ENCODE measurements at regions not wholly inside any gene's neighbourhood (a gene's known extent, or its start where the extent isn't known, plus 50 kb on each side); places are given as distances from the start of the nearest gene placed in this dataset.
"Not testable (repeated sequence)": the region's sequence is repeated elsewhere in the genome, so short reads cannot be mapped to it uniquely, and the experiment has no call there.

DNA sequence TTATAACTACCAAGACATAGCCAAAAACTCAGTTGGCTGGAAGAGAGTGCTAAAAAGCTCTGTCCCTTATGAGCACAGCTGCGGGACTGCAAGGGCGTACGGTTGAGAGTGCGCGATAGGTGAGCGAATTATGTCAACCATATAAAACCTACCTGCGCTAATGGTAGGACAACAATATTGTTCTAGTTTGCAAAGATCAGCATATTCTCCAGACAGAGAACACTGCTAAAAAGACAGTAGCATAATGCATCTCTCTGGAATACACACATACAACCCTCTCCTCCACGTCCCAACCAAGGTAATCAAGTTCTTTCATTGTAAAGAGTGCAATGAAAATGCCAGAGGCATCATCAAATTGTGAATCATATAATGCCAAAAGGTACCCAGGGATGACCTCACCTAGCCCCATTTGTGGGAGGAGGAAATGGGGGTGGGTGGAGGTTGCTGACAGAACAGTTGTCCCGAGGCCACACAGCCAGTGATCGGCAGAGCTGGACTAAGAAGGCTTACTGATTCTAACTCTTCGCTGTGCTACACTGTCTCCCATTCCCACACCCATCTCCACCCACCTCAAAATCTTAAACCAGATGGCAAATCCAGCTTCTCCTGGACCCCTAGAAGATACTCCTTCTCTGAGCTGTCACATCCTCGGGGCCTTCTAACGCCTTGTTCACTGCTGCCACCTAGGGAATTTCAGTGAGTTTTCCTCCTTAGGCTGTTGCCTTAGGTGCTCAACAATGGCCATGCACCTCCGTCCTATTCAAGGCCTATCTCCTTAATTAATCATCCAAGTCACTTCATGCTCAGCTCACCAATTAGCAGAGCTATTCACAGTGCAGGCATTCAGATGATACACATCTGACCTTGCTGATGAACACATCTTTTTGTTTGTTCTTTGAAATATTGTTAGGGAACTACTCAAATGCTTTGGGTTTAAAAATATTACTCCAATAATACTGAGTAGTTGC, 60.7 kb downstream of the RPL22L1 start:
- DNase-seq = no peak
- H3K27ac ChIP-seq = no peak overlapping the region

DNA sequence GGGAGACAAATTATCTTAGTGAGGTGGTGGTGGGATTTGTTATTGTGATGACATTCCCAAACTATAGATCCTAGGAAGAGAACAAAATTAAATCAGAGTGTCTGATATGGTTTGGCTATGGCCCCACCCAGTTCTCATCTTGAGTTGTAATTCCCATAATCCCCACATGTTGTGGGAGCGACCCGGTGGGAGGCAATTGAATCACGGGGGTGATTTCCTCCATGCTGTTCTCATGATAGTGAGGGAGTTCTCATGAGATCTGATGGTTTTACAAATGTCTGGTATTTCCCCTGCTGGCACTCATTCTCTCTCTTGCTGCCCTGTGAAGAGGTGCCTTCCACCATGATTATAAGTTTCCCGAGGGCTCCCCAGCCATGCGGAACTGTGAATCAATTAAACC, 62.0 kb downstream of the RPL22L1 start:
- intact Hi-C loops (cut with DNase I; ENCODE audit: low total_unique reads) = no loop called here
- Histone ChIP-seq H3K4me1 (peaks cover 0 to 18% (median 6%) of the 10 kb centered on the region in 4 donors), H3K27ac (no peak overlapping the region), H3K4me3 (no peak overlapping the region), H3K9me3 (no peaks in the 10 kb centered on the region), H3K36me3 (no peaks in the 10 kb centered on the region), H3K27me3 (no peaks in the 10 kb centered on the region)
- DNase-seq = no peak
- TF ChIP-seq, protein P1, sequence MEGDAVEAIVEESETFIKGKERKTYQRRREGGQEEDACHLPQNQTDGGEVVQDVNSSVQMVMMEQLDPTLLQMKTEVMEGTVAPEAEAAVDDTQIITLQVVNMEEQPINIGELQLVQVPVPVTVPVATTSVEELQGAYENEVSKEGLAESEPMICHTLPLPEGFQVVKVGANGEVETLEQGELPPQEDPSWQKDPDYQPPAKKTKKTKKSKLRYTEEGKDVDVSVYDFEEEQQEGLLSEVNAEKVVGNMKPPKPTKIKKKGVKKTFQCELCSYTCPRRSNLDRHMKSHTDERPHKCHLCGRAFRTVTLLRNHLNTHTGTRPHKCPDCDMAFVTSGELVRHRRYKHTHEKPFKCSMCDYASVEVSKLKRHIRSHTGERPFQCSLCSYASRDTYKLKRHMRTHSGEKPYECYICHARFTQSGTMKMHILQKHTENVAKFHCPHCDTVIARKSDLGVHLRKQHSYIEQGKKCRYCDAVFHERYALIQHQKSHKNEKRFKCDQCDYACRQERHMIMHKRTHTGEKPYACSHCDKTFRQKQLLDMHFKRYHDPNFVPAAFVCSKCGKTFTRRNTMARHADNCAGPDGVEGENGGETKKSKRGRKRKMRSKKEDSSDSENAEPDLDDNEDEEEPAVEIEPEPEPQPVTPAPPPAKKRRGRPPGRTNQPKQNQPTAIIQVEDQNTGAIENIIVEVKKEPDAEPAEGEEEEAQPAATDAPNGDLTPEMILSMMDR (IDR thresholded peaks at IDR 0.05) = no peak

More for the DNA sequence above, 60.7 kb downstream of the RPL22L1 start:
- no peaks in the 10 kb centered on the region for H3K36me3 ChIP-seq
- TF ChIP-seq, protein P1 (IDR thresholded peaks at IDR 0.05) = peak; percentile 33 to 53
- intact Hi-C loops (cut with DNase I; ENCODE audit: low total_unique reads) = no loop called here
- no peak overlapping the region for H3K4me3 ChIP-seq
- no peaks in the 10 kb centered on the region for H3K27me3 ChIP-seq
- no peaks in the 10 kb centered on the region for H3K9me3 ChIP-seq
- H3K4me1 ChIP-seq = peaks cover 0 to 15% (median 5%) of the 10 kb centered on the region in 4 donors

DNA sequence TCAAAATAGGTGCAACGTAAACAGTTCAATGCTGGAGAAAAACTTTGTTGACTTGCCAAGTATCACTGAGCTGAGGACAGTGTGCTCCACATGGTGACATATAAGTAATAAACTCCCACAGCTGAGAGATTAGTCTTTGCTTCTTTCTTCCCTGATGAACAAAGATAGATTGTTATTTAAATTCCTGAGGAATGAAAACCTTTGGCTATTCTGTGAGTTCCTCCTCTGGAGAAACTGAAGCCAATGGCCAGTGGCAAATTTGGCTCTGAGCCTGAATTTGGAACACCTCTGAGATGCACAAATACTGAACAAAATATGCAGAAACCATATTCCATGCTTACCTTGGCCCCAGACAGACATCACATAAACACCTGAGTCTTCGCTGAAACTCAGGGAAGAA, 63.3 kb downstream of the RPL22L1 start:
- no peaks in the 10 kb centered on the region for H3K9me3 ChIP-seq
- DNase-seq = no peak
- no peaks in the 10 kb centered on the region for H3K27me3 ChIP-seq
- H3K36me3 ChIP-seq = no peaks in the 10 kb centered on the region
- intact Hi-C loops (cut with DNase I; ENCODE audit: low total_unique reads) = no loop called here
- no peak overlapping the region for H3K27ac ChIP-seq
- TF ChIP-seq, protein P1 (IDR thresholded peaks at IDR 0.05) = no peak
- peaks cover 0 to 20% (median 5%) of the 10 kb centered on the region in 4 donors for H3K4me1 ChIP-seq
- no peak overlapping the region for H3K4me3 ChIP-seq

DNA sequence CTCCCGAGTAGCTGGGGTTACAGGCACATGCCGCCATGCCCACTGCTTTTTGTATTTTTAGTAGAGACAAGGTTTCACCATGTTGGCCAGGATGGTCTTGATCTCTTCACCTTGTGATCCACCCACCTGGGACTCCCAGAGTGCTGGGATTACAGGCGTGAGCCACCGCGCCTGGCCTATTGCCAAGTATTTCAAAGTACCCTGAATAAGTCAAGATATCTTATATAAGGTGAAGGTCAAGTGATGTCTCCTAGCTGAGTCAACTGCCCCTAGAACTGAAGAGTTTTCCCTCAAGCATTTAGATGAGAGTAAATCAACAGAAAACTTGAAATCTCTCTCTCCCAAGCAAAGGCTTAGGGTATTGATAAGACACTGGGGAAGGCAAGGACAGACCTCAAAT, 63.9 kb downstream of the RPL22L1 start:
- intact Hi-C loops (cut with DNase I; ENCODE audit: low total_unique reads) = no loop called here
- Histone ChIP-seq H3K9me3 (no peaks in the 10 kb centered on the region), H3K27ac (no peak overlapping the region), H3K4me3 (no peak overlapping the region), H3K36me3 (no peaks in the 10 kb centered on the region), H3K4me1 (peaks cover 0 to 14% (median 5%) of the 10 kb centered on the region in 4 donors), H3K27me3 (no peaks in the 10 kb centered on the region)
- DNase-seq = no peak
- TF ChIP-seq, protein P1 (IDR thresholded peaks at IDR 0.05) = no peak

DNA sequence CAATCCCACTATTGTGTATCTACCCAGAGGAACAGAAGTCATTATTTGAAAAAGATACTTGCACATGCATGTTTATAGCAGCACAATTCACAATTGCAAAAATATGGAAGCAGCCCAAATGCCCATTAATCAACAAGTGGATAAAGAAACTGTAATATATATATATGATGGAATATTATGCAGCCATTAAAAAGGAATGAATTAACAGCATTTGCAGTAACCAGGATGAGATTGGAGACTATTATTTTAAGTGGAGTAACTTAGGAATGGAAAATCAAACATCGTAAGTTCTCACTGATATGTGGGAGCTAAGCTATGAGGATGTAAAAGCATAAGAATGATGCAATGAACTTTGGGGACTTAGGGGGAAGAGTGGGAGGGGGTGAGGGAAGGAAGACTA, 64.7 kb downstream of the RPL22L1 start:
- H3K27ac ChIP-seq; intact Hi-C loops (cut with DNase I; ENCODE audit: low total_unique reads); H3K27me3 ChIP-seq; DNase-seq; H3K4me3 ChIP-seq; H3K9me3 ChIP-seq; H3K36me3 ChIP-seq: not testable (repeated sequence)
- peaks cover 0 to 14% (median 5%) of the 10 kb centered on the region in 4 donors for H3K4me1 ChIP-seq

DNA sequence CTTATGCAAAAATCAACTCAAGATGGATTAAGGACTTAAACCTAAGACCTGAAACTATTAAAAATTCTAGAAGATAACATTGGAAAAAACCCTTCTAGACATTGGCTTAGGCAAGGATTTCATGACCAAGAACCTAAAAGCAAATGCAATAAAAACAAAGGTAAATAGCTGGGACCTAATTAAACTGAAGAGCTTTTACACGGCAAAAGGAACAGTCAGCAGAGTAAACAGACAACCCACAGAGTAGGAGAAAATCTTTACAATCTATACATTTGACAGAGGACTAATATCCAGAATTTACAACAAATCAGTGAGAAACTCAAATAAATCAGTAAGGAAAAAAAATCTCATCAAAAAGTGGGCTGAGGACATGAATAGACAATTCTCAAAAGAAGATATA, 65.4 kb downstream of the RPL22L1 start:
- intact Hi-C loops (cut with DNase I; ENCODE audit: low total_unique reads); H3K27me3 ChIP-seq: not testable (repeated sequence)
- peaks cover 0 to 14% (median 5%) of the 10 kb centered on the region in 4 donors for H3K4me1 ChIP-seq

More for the DNA sequence above, 65.4 kb downstream of the RPL22L1 start:
- not testable (repeated sequence) for H3K9me3 ChIP-seq, H3K36me3 ChIP-seq, H3K4me3 ChIP-seq, DNase-seq, H3K27ac ChIP-seq

Measured in tibial artery (tissue), 4 donors.